GM21529 (cell line): ENCODE measurements at regions not wholly inside any gene's neighbourhood (a gene's known extent, or its start where the extent isn't known, plus 50 kb on each side); places are given as distances from the start of the nearest gene placed in this dataset.

Experiments
- ATAC-seq: cut with Tn5 transposase; IDR thresholded peaks from one replicate; pipeline ENCODE4 v1.9.1; 2021; ENCODE audit not compliant: unreplicated experiment

DNA sequence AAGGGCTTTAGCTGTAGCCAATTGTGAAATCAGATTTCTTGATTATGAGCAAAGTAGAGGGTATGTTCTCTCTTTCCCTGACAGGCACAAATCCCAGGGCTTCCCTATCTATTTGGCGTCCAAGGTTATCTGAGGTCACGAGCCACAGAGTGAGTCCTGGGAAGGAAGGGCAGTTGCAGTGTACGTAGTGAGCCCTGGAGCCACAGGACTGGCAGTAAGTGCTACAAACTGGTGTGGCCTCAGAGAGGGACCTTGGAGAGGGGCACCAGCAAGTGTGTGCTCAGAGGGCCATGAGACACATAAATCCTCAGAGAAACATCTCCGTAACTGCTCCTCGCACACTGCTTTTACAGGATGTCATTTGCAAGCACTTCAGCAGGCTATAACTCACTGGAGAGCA is 115.5 kb upstream of the SH3BP4 start:
- ATAC-seq: no peak

DNA sequence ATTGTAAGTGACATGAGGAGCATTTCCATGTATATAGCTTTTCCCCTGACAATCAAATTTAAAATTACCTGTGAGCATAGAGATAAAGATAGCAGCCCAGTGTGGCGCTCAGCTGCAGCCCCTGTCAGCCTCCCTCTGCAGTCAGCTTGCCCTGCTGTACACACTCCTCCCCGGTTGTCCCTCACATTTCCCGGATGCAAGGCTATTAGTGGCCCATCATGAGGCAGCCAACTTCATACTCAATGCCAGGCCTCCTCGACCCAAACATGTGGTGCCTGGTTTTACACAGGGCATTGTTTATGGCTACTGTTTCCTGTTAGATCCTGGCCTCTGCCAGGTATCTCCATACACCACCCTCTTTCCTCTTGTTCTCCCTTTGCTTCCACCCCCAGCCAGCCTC is 116.1 kb upstream of the SH3BP4 start:
- no peak for ATAC-seq

DNA sequence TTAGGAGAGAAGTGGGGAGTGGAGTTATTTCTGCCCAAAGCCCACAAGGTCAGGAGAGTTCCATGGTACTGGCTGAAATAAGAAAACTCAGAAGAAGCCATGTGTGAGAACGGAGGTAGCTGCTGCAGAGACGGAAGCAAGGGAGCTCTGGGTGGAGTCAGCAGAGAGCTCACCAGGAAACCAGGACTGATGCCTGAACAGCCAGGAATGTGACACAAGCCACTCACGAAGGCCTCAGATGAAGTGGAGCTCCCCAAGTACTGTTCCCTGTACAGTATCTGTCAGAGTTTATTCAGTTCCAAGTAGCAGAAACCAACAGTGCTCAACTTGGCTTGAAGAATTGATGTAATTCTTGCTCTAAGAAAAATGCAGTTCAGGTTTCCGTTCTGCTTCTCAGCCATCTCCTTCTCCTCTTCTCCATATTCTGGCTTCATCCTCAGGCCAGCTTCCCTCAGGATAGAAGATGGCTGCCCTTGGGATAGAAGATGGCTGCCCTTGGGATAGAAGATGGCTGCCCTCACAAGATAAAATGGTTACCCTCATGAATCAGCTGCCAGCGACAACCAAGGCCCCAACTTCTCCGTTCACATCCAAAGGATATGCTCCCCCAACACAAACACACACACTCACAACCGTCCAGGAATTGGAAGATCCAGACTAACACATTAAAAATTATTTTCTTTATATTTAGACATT is 117.4 kb upstream of the SH3BP4 start:
- ATAC-seq: no peak

DNA sequence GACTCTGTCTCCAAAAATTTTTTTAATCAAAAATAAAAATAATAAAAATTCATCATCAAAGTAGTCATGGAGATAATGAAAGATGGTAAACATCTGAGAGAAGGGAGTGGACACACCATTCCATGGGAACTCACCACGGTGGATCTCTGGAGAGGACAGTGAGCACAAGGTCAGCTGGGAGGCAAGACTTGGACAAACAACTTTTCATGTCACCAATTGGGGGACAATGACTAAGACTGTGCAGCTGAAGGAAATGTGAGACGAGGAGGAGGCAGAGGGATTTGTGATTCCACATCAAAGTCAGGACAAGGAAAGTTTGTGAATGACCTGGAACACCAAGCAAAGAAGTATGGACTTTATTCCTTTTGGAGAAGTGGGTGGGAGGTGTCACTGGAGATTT is 121.0 kb upstream of the SH3BP4 start:
- no peak for ATAC-seq

DNA sequence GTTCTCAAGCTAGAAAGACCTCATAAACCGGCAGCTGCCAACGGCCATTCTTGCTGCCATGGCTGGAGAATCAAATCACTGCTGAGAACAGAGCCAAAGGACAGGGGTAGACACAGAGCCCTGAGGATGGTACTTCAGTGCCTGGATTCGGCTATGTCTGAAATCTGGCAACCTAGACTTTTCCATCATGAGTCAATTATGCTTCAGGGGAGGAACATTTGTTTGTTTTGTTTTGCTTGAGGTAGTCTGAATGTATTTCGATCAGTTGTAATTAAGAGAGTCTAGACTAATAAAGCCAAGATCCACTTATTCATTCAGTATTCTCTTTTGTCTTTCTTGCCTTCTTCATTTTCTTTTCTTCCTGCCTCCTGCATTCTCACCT is 122.8 kb upstream of the SH3BP4 start:
- ATAC-seq: no peak

DNA sequence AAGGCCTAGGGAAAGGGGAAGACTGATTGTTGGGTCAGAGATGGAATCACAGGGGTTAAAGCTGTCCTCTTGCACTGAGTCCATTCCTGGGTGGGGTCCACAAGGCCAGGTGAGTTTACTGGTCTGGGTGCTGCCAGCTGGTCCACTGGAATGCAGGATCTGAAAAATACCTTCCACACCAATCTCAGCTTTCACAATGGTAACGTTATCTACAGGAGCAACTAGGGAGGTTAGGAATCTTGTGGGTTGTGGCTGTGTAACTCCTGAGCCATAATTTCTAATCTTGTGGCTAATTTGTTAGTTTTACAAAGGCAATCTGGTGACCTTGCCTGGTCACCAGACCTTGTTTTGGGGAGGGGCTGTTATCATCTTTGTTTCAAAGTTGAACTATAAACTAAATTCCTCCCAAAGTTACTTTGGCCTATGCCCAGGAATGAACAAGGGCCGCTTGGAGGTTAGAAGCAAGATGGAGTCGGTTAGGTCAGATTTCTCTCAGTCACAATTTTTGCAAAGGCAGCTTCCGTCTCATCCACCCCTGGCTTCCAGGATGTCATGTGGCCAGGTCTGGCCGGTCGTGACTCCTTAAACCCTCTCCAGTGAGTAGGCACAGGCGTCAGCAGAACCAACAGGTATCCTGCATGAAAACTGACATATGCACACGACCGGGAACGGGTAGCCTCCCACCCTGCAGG is 123.3 kb upstream of the SH3BP4 start:
- ATAC-seq: no peak

DNA sequence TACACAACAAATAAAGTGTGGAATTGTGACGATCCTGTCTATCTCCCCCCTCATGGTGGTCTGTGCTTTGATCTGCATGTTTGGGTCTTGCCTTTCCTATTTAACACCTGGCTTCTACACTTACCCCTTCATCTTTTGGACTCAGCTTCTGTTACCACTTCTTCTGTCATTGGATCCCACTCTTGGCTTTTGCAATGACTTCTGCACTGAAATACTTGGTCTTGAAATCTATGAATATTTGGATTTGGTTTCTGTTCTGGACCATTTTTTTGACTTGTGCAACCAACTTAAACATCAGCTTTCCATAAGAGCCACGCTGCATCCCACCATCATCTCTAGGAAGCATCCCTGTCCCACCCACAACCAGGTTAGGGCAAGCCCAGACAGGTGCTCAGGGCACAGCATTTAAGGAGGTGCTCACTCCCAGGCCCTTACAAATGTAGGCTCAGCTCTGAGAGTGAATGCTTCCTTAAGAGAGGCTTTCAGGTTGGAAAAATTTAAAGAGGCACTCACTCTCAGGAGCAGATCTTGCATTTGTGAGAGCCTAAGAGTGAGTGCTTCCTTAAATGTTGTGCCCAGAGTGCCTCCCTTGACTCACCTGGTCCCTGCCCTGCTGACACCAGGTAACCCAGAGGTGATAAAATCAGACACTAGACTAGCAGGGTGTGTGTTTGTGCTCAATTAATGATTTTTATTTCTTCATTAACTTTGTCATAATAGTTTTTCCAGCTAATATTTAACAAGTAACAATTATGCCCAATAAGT is 124.5 kb upstream of the SH3BP4 start:
- ATAC-seq: no peak

DNA sequence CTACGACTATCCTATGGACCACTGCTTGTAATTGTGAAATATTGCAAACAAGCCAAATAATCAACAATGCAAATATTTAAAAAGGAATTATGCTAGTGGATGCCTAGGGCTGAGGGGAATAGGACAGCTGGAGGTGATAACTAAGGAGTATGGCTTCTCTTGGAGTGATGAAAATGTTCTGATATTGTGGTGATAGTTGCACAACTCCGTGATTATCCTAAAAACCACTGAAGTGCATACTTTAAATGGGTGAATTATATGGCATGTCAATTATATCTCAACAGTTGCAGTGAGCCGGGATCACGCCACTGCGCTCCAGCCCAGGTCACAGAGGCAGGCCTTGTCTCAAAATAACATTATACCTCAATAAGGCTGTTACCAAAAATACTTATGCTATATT is 125.1 kb upstream of the SH3BP4 start:
- ATAC-seq: no peak

DNA sequence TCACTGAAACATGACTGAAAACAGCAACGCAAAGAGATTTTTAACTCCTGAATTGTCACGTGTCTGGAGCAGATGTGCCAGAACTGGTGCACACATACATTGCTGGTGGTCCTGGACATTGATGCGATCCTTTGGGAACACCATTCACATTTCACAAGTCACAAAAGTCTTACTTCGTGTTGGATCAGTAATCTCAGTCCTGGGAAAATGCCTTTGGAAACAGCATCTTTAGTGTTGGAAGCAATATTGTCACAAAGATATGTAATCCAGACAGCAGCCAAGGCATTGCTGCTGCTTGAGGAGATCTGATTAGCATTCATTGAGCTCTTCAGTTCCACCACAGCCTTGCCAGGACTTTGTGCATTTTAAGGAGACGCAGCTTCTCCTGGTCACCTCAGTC is 126.2 kb upstream of the SH3BP4 start:
- no peak for ATAC-seq

DNA sequence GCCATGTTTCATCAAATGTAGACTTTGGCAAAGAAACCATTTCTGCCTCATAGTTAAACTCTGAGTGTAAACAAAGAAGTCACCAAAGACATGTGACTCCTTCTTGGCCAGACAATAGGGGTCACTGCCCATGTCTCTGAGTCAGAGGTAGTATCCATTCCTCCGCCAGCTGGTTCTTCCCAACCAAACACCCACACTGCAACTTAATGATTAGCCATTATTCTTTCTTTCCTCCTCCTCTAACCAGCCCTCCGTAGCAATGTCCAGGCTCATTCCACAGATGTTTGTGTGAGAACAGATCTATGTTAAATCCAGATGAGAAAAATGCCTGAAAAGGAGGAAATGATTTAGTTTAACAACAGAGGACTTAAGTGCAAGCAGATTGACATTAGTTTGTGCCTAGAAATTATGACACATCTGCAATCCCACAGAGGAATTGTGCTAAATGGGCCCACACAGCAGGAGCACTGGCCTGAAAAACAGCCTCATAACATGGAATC is 127.9 kb upstream of the SH3BP4 start:
- ATAC-seq: no peak

DNA sequence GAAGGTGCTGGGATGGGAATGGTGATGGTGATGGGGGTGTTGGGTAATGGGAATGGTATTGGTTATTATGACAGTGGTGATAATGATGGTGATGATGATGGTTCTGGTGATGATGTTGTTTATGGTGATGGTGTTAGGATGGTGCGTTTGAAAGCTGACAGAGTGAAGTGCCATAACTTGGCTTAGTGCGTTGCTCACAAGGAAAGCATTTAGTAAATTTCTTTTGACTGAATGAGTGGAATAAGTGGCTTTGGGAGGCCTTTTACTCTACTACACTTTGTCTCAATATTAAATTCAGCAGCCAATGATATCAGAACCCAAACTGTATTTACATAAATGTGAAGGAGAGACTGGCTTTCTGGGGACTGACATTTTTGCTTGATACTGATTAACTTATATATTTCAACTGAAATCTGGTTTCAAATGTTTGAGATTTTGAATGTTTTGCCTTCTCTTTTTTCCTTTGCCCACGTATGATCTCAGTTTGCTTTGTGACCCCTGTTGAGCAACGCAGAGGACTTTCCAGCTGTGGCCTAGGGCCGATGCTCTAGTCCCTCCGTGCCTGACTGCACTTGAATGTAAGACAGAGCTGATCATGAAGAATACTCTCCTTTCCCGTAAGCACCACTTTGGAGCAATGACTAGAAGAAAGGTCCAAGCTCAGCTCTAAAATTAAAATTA is 128.5 kb upstream of the SH3BP4 start:
- no peak for ATAC-seq

DNA sequence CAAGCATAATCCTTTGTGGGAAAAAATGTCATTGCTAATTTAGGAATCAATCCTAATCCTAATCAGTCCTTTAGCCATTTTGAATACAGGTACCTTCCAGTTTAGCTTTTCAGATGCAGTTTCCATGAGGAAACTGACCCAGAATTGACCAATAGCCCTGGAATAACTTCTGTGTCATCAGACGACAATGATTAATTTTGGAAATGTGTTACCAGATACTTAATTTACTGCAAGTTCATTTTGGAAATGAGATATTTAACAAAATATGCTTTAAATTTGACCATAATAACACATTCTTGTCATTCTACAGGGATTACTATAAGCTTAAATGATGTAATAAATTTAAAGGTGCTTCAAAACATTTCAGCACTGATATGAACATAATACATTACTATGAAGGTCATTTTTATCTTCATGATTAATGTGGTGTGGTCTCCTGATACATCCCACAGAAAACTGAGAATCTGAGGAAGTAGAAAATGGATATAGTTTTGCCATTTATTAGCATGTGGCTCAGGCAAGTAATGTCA is 129.8 kb upstream of the SH3BP4 start:
- ATAC-seq: no peak

DNA sequence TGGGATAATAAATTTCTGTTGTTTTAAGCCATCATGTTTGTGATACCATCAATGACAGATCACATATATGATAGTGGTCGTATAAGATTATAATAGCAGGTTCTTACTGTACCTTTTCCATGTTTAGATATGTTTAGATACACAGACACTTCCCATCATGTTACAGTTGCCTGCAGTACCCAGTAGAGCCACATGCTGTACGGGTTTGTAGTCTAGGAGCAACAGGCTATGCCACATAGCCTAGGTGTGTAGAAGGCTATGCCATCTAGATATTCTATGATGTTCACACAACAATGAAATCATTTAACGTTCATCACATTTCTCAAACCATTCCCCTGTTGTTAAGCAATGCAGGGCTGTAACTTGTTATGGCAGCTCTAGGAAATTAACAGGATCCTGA is 132.9 kb upstream of the SH3BP4 start:
- no peak for ATAC-seq

DNA sequence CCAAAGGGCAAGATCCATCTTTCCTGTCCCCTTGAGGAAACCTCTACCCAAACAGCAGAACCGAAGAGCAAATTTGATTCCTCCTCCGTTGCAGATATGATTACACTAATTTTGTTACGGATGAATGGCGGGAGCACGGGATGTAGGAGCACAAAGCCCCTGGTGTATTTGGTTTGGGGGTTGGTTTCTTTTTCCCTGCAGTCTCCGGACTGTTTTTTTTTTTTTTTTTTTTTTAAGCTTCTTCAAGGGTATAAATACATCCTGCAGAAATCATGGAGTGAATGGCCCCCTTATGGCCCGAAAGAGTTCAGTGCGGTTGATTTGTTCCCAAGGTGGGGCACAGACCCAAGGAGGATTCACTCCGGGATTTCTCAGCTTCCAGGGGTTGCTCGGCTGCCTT is 135.3 kb upstream of the SH3BP4 start:
- no peak for ATAC-seq

DNA sequence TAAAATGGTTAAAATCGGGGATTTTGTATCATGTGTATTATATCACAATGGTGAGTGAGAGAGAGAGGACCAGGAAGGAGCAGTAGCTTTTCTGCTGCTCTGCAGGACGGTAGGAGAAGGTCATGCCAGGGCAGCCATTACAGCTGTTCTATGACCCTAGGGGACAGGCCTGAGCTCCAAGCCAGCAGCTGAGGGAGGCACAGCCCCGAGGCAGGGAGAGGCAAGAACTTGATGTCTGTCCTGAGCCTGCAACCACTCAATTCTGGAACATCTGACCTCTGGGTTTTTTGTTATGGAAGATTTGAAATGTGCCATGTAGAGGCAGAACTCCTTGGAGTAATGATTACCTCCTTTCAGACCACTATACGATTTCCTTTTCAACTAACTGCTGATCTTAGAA is 135.8 kb upstream of the SH3BP4 start:
- ATAC-seq: no peak

DNA sequence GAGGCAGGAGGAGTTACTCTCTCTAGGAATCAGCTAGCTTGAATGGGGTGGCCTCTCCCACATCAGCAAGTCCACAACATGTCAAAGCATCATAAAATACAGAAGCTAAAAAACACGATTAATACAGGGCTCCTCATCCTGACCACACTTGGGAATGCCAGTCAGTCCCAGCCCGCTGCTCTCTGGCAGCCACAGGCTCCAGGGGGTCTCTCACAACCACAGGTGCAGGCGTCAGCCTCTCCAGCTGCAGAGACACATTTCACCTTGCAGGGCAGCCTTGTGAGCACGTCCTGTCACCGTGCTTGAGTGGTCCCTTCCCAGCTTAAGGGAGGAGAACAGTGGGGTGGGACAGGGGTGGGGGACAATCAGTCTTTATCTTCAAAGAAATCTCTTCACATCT is 137.4 kb upstream of the SH3BP4 start:
- ATAC-seq: no peak

DNA sequence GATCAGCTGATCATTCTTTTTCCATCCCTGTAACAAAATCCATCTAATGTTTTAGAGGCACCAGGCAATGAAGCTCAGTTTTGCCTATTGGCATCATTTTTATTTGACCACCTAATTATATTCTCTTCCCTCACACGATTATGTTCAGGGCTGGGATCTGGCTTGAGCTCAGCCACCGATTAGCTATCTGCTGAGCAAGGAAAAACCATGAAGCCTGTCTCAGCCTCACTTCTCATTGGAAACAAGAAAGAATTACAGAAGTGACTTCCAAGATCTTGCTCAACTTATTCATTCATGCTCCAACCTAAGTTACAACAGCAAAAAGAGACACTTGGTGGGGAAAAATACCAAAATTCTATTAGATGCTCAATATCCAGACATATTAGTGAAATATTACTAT is 139.0 kb upstream of the SH3BP4 start:
- ATAC-seq: no peak

DNA sequence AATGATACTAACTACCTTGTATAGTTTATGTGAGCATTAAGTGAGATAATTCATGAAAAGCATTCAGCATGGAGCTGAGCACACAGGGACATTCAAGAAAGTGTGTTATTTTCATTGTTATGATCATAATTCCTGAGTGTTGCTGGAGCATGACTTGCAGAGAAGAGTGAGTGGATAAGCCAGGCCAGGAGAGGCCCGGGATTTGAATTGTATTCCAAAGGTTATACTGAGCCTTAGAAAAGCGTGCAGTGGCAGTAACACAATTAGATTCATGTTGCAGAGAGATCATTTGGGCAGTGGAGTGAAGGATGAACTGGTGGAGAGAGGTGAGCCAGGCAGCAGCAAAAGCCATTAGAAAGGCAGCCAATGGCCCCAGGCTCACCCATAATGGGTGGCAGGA is 142.9 kb upstream of the SH3BP4 start:
- no peak for ATAC-seq

DNA sequence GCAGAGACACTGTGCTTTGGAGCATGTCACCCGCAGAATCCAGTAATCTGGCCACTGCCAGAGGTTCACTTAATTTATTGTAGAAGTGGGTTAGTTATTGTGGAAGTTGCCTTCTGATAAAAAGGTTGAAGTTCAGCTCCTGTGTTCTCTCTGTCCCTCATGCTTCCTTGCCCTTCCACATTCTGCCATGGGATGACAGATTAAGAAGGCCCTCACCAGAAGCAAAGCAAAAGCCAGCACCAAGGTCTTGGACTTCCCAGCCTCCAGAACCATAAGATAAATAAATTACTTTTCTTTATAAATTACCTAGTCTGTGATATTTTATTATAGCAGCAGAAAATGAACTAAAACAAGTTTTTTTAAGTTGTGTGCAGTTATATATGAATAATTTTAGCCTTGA is 145.0 kb upstream of the SH3BP4 start:
- no peak for ATAC-seq

DNA sequence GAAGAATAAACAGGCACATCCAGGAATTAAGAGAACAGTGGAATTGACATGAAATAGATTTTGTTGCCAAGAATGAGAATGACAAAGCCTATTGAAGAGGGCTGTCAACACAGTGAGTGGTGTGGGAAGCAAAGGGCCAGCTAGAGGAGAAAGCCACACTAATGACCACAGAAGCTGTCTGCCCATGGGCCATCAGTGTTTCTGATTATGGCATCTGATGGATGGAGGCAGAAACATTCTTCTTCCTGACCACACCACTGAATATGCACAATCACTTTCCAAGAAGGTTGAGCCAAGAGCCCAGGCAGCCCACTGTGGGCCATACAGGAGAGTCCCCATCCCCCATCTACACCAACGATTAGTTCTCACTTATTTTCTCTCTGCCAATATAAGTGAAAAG is 146.0 kb upstream of the SH3BP4 start:
- ATAC-seq: no peak

DNA sequence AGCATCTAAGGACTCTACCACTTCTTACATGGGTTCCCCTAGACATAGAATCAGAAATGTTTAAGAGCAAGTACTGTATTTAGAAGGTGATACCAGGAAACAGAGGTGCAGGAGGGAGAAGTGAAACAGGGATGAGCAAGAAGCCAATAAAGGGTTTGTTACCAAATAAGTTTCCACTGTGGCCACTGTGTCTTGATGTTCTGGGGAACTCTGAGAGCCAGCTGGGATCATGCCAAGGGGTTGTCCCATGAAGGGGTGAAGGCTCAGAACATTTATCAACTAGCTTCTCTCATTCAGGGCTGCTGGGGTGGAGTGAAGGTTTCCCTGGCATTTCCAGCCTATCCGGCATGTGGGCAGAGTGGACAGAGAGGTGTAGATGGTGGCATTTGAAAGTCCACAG is 147.1 kb upstream of the SH3BP4 start:
- ATAC-seq: no peak
